HepG2 (cell line): ENCODE measurements at regions not wholly inside any gene's neighbourhood (a gene's known extent, or its start where the extent isn't known, plus 50 kb on each side); places are given as distances from the start of the nearest gene placed in this dataset.

ENCODE experiments used
- ATAC-seq: fragments of 200-7000 bp; cut with Tn5 transposase; 3 replicates; pipeline ENCODE4 v1.9.1; 2020; ENCODE audit warnings: mild to moderate bottlenecking, moderate library complexity
- BruUV-seq: library from RNA; stranded (reverse); fragments of 400-500 nt; replicated peaks from 2 replicates; lab custom pipeline; 2021; lab: Mats Ljungman, UMichigan
- CTCF ChIA-PET: fragments of 300-600 bp; formaldehyde crosslinking; extraction: SDS; loops from one replicate; lab custom pipeline; 2021; ENCODE audit warnings: low total read pairs, inconsistent platforms, low intra/inter-chr PET ratio; lab: Yijun Ruan, JAX
- POLR2A ChIA-PET: fragments of 350-600 bp; sonication (Branson Sonifier 250); formaldehyde crosslinking; loops from one replicate; lab custom pipeline; 2020; ENCODE audit warnings: antibody characterized with exemption, inconsistent platforms; lab: Yijun Ruan, JAX
- DNase-seq: peaks from one replicate; pipeline ENCODE4 v3.0.0-alpha.2; 2015; ENCODE audit warnings: low spot score
- FAIRE-seq: peaks from 3 replicates; lab custom pipeline; 2011; peaks lifted over from hg19 to GRCh38; lab: Jason Lieb, UNC
- H2AFZ ChIP-seq: one replicate; pipeline ENCODE4 v1.6.1; 2011; ENCODE audit warnings: low read length, inconsistent platforms
- H3K27ac ChIP-seq: fragments of 300-600 bp; 3 replicates; pipeline ENCODE4 v1.8.0; 2011; ENCODE audit warnings: mixed run types, mild to moderate bottlenecking, mixed read lengths, low read length, inconsistent platforms; ENCODE audit not compliant: insufficient read depth; ENCODE audit errors: extremely low read length
- H3K27me3 ChIP-seq, 2 experiments: fragments of 200-600 bp in 1 of 2; 2 replicates in 1 of 2; 3 replicates in 1 of 2; pipeline versions ENCODE4 v1.6.0 to v1.8.0; 2011; ENCODE audit warnings: low read length in 2 of 2, mild to moderate bottlenecking in 2 of 2, moderate library complexity in 2 of 2, inconsistent platforms in 1 of 2; ENCODE audit not compliant: insufficient read depth in 2 of 2, control insufficient read depth in 1 of 2
- H3K36me3 ChIP-seq, 2 experiments: fragments of 200-600 bp in 1 of 2; replicated peaks in 1 of 2; 2 replicates in 1 of 2; 3 replicates in 1 of 2; pipeline versions ENCODE4 v1.5.1 to v1.8.0; 2011; ENCODE audit warnings: low read length in 2 of 2, inconsistent platforms in 1 of 2; ENCODE audit not compliant: insufficient read depth in 2 of 2, control insufficient read depth in 1 of 2
- H3K4me1 ChIP-seq: 2 replicates; pipeline ENCODE4 v1.5.1; 2012; ENCODE audit warnings: low read length, inconsistent platforms; ENCODE audit not compliant: insufficient read depth
- H3K4me2 ChIP-seq: 2 replicates; pipeline ENCODE4 v1.6.0; 2011; ENCODE audit warnings: low read depth, low read length, inconsistent platforms
- H3K4me3 ChIP-seq, 3 experiments: fragments of 200-600 bp in 1 of 3; sonication (generic), shearing (Covaris generic) in 1 of 3; replicated peaks in 1 of 3; 2 replicates each; pipeline ENCODE4 v1.5.1; 2011 to 2016; ENCODE audit warnings: low read length in 3 of 3, inconsistent platforms in 2 of 3, low read depth in 2 of 3, mild to moderate bottlenecking in 2 of 3, control low read depth in 1 of 3, mixed read lengths in 1 of 3; ENCODE audit not compliant: insufficient read depth in 1 of 3
- H3K79me2 ChIP-seq: one replicate; pipeline ENCODE4 v1.6.1; 2011; ENCODE audit warnings: low read length, inconsistent platforms; ENCODE audit not compliant: insufficient read depth
- H3K9ac ChIP-seq: 2 replicates; pipeline ENCODE4 v1.6.0; 2011; ENCODE audit warnings: mild to moderate bottlenecking, low read depth, low read length, inconsistent platforms; ENCODE audit not compliant: insufficient read depth
- H3K9me3 ChIP-seq: 2 replicates; pipeline ENCODE4 v1.5.1; 2012; ENCODE audit warnings: mild to moderate bottlenecking, low read length
- H4K20me1 ChIP-seq: 2 replicates; pipeline ENCODE4 v1.6.0; 2011; ENCODE audit warnings: inconsistent platforms, mild to moderate bottlenecking, low read length, moderate library complexity; ENCODE audit not compliant: insufficient read depth
- AHR ChIP-seq: IDR thresholded peaks from 2 replicates; pipeline ENCODE4 v1.6.1; 2018; ENCODE audit warnings: missing genetic modification reagents, missing compliant biosample characterization
- IRX3 ChIP-seq: sonication (generic); formaldehyde crosslinking; IDR thresholded peaks from 2 replicates; pipeline ENCODE4 v1.8.1; 2023; ENCODE audit warnings: mild to moderate bottlenecking, low read depth, missing genetic modification reagents, borderline replicate concordance
- KLF9 ChIP-seq: IDR thresholded peaks from 2 replicates; pipeline ENCODE4 v1.6.1; 2016; ENCODE audit warnings: low read depth
- NBN ChIP-seq: fragments of 450-650 bp; conservative IDR thresholded peaks from 2 replicates; pipeline ENCODE4 v1.6.1; 2017
- SRY ChIP-seq: sonication (generic); formaldehyde crosslinking; IDR thresholded peaks from 2 replicates; pipeline ENCODE4 v1.8.0; 2022; ENCODE audit warnings: mild to moderate bottlenecking, missing genetic modification reagents
- TAF1 ChIP-seq: sonication (generic); formaldehyde crosslinking; IDR thresholded peaks from 2 replicates; pipeline ENCODE4 v1.4.0; 2020; ENCODE audit warnings: missing genetic modification reagents
- THAP11 ChIP-seq: IDR thresholded peaks from 2 replicates; pipeline ENCODE4 v1.6.1; 2016; ENCODE audit warnings: missing biosample characterization, missing genetic modification reagents
- TOPORS ChIP-seq: sonication (generic); formaldehyde crosslinking; IDR thresholded peaks from 2 replicates; pipeline ENCODE4 v1.8.0; 2023; ENCODE audit warnings: mild to moderate bottlenecking, missing genetic modification reagents
- ZBTB20 ChIP-seq: sonication (generic); formaldehyde crosslinking; IDR thresholded peaks from 2 replicates; pipeline ENCODE4 v1.8.1; 2023; ENCODE audit warnings: missing genetic modification reagents, low read depth, mild to moderate bottlenecking, borderline replicate concordance
- ZFP36L1 ChIP-seq: sonication (generic); formaldehyde crosslinking; IDR thresholded peaks from 2 replicates; pipeline ENCODE4 v1.8.0; 2022; ENCODE audit warnings: mild to moderate bottlenecking, missing genetic modification reagents, moderate library complexity
- ZMYM2 ChIP-seq: sonication (generic); formaldehyde crosslinking; IDR thresholded peaks from 2 replicates; pipeline ENCODE4 v1.8.0; 2022; ENCODE audit warnings: mild to moderate bottlenecking, missing genetic modification reagents
- ZNF124 ChIP-seq: sonication (generic); formaldehyde crosslinking; IDR thresholded peaks from 2 replicates; pipeline ENCODE4 v1.4.0; 2020; ENCODE audit warnings: missing genetic modification reagents
- ZNF180 ChIP-seq: sonication (generic); formaldehyde crosslinking; IDR thresholded peaks from 2 replicates; pipeline ENCODE4 v1.4.0; 2020; ENCODE audit warnings: low read depth, missing genetic modification reagents, borderline replicate concordance
- ZNF563 ChIP-seq: sonication (generic); formaldehyde crosslinking; IDR thresholded peaks from 2 replicates; pipeline ENCODE4 v1.8.0; 2022; ENCODE audit warnings: mild to moderate bottlenecking, moderate library complexity, missing genetic modification reagents
- whole genome bisulfite sequencing: methylation state at CpG from one replicate; pipeline ENCODE4 v1.1.6; 2017; ENCODE audit warnings: low lambda C conversion rate; 5-methylcytosine and 5-hydroxymethylcytosine counted together
- in situ Hi-C: cut with HindIII; loops from 2 replicates; pipeline ENCODE4 v1.10.0; 2017; ENCODE audit warnings: low pct_unique_long_range_greater_than_20kb; ENCODE audit not compliant: extremely low pct_ligation_motif_present
- intact Hi-C: fragments of 100-400 bp; cut with micrococcal nuclease; formaldehyde crosslinking; loops from one replicate; pipeline ENCODE4 v1.10.0; 2022; ENCODE audit not compliant: unreplicated experiment
- TF ChIP-seq, protein P1 (sequence below): sonication (generic); formaldehyde crosslinking; IDR thresholded peaks from 2 replicates; pipeline ENCODE4 v1.5.0; 2020; ENCODE audit warnings: mild to moderate bottlenecking, missing genetic modification reagents, borderline replicate concordance
- TF ChIP-seq, protein P2 (sequence below): sonication (generic); formaldehyde crosslinking; IDR thresholded peaks from one replicate; pipeline ENCODE4 v1.5.1; 2020; ENCODE audit warnings: mild to moderate bottlenecking, missing genetic modification reagents; ENCODE audit errors: not compliant biosample characterization

- H3K79me2 ChIP-seq = no peaks in the 10 kb centered on the region
- TF ChIP-seq ZNF180 = no peak
- TF ChIP-seq, protein P1, sequence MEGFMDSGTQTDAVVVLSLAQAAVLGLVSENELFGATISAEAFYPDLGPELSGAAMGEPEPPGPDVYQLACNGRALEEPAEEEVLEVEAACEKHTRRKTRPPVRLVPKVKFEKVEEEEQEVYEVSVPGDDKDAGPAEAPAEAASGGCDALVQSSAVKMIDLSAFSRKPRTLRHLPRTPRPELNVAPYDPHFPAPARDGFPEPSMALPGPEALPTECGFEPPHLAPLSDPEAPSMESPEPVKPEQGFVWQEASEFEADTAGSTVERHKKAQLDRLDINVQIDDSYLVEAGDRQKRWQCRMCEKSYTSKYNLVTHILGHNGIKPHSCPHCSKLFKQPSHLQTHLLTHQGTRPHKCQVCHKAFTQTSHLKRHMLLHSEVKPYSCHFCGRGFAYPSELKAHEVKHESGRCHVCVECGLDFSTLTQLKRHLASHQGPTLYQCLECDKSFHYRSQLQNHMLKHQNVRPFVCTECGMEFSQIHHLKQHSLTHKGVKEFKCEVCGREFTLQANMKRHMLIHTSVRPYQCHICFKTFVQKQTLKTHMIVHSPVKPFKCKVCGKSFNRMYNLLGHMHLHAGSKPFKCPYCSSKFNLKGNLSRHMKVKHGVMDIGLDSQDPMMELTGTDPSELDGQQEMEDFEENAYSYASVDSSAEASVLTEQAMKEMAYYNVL (CRISPR knock-in tag) = no peak
- no peak for TF ChIP-seq ZFP36L1
- TF ChIP-seq IRX3 (CRISPR knock-in tag) = no peak
- TF ChIP-seq TAF1 = no peak
- no peak for TF ChIP-seq ZNF563 (CRISPR knock-in tag)
- no peak for TF ChIP-seq THAP11 (CRISPR knock-in tag)
- TF ChIP-seq ZNF124 (CRISPR knock-in tag) = no peak
- no peak for TF ChIP-seq SRY (CRISPR knock-in tag)
- TF ChIP-seq KLF9 (CRISPR knock-in tag) = no peak
- TF ChIP-seq ZBTB20 (CRISPR knock-in tag) = no peak
- TF ChIP-seq ZMYM2 (CRISPR knock-in tag) = no peak
- no peak for TF ChIP-seq AHR (CRISPR knock-in tag)
- TF ChIP-seq, protein P2, sequence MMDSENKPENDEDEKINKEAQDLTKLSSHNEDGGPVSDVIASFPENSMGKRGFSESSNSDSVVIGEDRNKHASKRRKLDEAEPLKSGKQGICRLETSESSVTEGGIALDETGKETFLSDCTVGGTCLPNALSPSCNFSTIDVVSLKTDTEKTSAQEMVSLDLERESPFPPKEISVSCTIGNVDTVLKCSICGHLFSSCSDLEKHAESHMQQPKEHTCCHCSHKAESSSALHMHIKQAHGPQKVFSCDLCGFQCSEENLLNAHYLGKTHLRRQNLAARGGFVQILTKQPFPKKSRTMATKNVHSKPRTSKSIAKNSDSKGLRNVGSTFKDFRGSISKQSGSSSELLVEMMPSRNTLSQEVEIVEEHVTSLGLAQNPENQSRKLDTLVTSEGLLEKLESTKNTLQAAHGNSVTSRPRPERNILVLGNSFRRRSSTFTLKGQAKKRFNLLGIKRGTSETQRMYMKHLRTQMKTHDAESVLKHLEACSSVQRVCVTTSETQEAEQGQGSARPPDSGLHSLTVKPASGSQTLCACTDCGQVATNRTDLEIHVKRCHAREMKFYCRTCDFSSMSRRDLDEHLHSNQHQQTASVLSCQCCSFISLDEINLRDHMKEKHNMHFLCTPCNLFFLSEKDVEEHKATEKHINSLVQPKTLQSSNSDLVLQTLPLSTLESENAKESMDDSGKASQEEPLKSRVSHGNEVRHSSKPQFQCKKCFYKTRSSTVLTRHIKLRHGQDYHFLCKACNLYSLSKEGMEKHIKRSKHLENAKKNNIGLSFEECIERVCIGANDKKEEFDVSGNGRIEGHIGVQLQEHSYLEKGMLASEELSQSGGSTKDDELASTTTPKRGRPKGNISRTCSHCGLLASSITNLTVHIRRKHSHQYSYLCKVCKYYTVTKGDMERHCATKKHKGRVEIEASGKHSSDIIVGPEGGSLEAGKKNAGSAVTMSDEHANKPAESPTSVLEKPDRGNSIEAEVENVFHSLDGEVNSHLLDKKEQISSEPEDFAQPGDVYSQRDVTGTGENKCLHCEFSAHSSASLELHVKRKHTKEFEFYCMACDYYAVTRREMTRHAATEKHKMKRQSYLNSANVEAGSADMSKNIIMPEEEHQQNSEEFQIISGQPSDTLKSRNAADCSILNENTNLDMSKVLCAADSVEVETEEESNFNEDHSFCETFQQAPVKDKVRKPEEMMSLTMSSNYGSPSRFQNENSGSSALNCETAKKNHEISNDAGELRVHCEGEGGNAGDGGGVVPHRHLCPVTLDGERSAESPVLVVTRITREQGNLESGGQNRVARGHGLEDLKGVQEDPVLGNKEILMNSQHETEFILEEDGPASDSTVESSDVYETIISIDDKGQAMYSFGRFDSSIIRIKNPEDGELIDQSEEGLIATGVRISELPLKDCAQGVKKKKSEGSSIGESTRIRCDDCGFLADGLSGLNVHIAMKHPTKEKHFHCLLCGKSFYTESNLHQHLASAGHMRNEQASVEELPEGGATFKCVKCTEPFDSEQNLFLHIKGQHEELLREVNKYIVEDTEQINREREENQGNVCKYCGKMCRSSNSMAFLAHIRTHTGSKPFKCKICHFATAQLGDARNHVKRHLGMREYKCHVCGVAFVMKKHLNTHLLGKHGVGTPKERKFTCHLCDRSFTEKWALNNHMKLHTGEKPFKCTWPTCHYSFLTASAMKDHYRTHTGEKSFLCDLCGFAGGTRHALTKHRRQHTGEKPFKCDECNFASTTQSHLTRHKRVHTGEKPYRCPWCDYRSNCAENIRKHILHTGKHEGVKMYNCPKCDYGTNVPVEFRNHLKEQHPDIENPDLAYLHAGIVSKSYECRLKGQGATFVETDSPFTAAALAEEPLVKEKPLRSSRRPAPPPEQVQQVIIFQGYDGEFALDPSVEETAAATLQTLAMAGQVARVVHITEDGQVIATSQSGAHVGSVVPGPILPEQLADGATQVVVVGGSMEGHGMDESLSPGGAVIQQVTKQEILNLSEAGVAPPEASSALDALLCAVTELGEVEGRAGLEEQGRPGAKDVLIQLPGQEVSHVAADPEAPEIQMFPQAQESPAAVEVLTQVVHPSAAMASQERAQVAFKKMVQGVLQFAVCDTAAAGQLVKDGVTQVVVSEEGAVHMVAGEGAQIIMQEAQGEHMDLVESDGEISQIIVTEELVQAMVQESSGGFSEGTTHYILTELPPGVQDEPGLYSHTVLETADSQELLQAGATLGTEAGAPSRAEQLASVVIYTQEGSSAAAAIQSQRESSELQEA (CRISPR knock-in tag) = no peak
- no peak for TF ChIP-seq TOPORS (CRISPR knock-in tag)
- no peak for TF ChIP-seq NBN
- DNase-seq (no peak), FAIRE-seq (no peak), ATAC-seq (no peak)
- H3K4me1 ChIP-seq = no peaks in the 10 kb centered on the region; the same call in 1 of the 2 replicates
- no TSS peak for BruUV-seq
- no peak overlapping the region for H3K4me2 ChIP-seq
- WGBS = 0% methylated on average over 2 of the region's 2 CpGs
- ChIA-PET POLR2A (no interaction called here), CTCF (no interaction called here)
- no peak overlapping the region for H2AFZ ChIP-seq
- no peak overlapping the region for H3K27ac ChIP-seq
- intact Hi-C loops = no loop called here
- H3K9me3 ChIP-seq = no peaks in the 10 kb centered on the region
- no peaks in the 10 kb centered on the region for H4K20me1 ChIP-seq
- no peak overlapping the region for H3K9ac ChIP-seq
- in situ Hi-C loops = no loop called here
- H3K4me3 ChIP-seq = no peak overlapping the region
- H3K27me3 ChIP-seq = no peaks in the 10 kb centered on the region
- H3K36me3 ChIP-seq = no peaks in the 10 kb centered on the region
Measured at GRCh38 chr3:145963111-145963510, 197.9 kb downstream of the PLOD2 start.
